Loucy (cell line): ENCODE measurements at regions not wholly inside any gene's neighbourhood (a gene's known extent, or its start where the extent isn't known, plus 50 kb on each side); places are given as distances from the start of the nearest gene placed in this dataset.

ENCODE experiments used
- H2AFZ ChIP-seq: fragments of 200-600 bp; sonication (generic); 2 replicates; pipeline ENCODE4 v1.6.0; 2016; ENCODE audit warnings: antibody characterized with exemption, mild to moderate bottlenecking, low read length, moderate library complexity
- H3F3A ChIP-seq: fragments of 200-600 bp; 2 replicates; pipeline ENCODE4 v1.6.0; 2016; ENCODE audit warnings: antibody characterized with exemption, low read depth, mild to moderate bottlenecking
- H3K27me3 ChIP-seq: fragments of 200-600 bp; sonication (generic); 2 replicates; pipeline ENCODE4 v1.6.1; 2014; ENCODE audit warnings: low read length, mild to moderate bottlenecking; ENCODE audit not compliant: insufficient read depth, poor library complexity, severe bottlenecking
- H3K36me3 ChIP-seq: fragments of 200-600 bp; sonication (generic); 2 replicates; pipeline ENCODE4 v1.6.1; 2016; ENCODE audit warnings: low read length; ENCODE audit not compliant: insufficient read depth
- H3K4me1 ChIP-seq: fragments of 200-600 bp; sonication (generic); 2 replicates; pipeline ENCODE4 v1.5.1; 2014; ENCODE audit warnings: low read length, mild to moderate bottlenecking; ENCODE audit not compliant: insufficient read depth, poor library complexity, severe bottlenecking
- H3K4me2 ChIP-seq: fragments of 200-600 bp; sonication (generic); 2 replicates; pipeline ENCODE4 v1.6.0; 2014; ENCODE audit warnings: antibody characterized with exemption, low read length, low read depth, mild to moderate bottlenecking; ENCODE audit not compliant: poor library complexity, severe bottlenecking
- H3K4me3 ChIP-seq: fragments of 200-600 bp; sonication (generic); 2 replicates; pipeline ENCODE4 v1.5.1; 2014; ENCODE audit warnings: low read length, mild to moderate bottlenecking, mixed read lengths; ENCODE audit not compliant: poor library complexity, severe bottlenecking
- H3K79me2 ChIP-seq: fragments of 200-600 bp; sonication (generic); 2 replicates; pipeline ENCODE4 v1.6.1; 2014; ENCODE audit warnings: low read length; ENCODE audit not compliant: insufficient read depth
- H3K9ac ChIP-seq: fragments of 200-600 bp; sonication (generic); 2 replicates; pipeline ENCODE4 v1.6.0; 2014; ENCODE audit warnings: mild to moderate bottlenecking, low read depth, low read length, moderate library complexity; ENCODE audit not compliant: poor library complexity, severe bottlenecking
- H3K9me2 ChIP-seq: fragments of 200-600 bp; sonication (generic); replicated peaks from 2 replicates; pipeline ENCODE4 v1.6.1; 2016; ENCODE audit warnings: low read depth, low read length, mixed read lengths
- H3K9me3 ChIP-seq: fragments of 200-600 bp; sonication (generic); 2 replicates; pipeline ENCODE4 v1.6.1; 2014; ENCODE audit warnings: mild to moderate bottlenecking, antibody characterized with exemption, low read length, low read depth; ENCODE audit not compliant: insufficient read depth
- H4K20me1 ChIP-seq: fragments of 200-600 bp; sonication (generic); 2 replicates; pipeline ENCODE4 v1.6.0; 2014; ENCODE audit warnings: antibody characterized with exemption, low read length, mild to moderate bottlenecking; ENCODE audit not compliant: insufficient read depth, poor library complexity, severe bottlenecking
- CTCF ChIP-seq: fragments of 200-600 bp; sonication (generic); conservative IDR thresholded peaks from 2 replicates; pipeline ENCODE4 v1.5.1; 2014; ENCODE audit warnings: mild to moderate bottlenecking, antibody characterized with exemption, low read length
- EZH2phosphoT487 ChIP-seq: fragments of 200-600 bp; IDR thresholded peaks from 2 replicates; pipeline ENCODE4 v1.6.1; 2018; ENCODE audit warnings: antibody characterized with exemption, mild to moderate bottlenecking, moderate library complexity, borderline replicate concordance

- peaks cover 17% of the 10 kb centered on the region for H3K4me1 ChIP-seq
- no peaks in the 10 kb centered on the region for H3F3A ChIP-seq
- peak overlapping the region; percentile 49 for H3K4me2 ChIP-seq
- no peaks in the 10 kb centered on the region for H4K20me1 ChIP-seq
- no peaks in the 10 kb centered on the region for H3K9me2 ChIP-seq
- TF ChIP-seq CTCF (no peak), EZH2phosphoT487 (no peak)
- H3K36me3 ChIP-seq, result no peaks in the 10 kb centered on the region
- H3K4me3 ChIP-seq, result no peak overlapping the region
- no peak overlapping the region for H3K9ac ChIP-seq
- H3K79me2 ChIP-seq, result no peaks in the 10 kb centered on the region
- H3K9me3 ChIP-seq, result no peaks in the 10 kb centered on the region
- peak overlapping the region; percentile 26; the same call in 1 of the 2 replicates for H2AFZ ChIP-seq
- no peaks in the 10 kb centered on the region for H3K27me3 ChIP-seq
Measured at GRCh38 chr7:24346716-24347115, 62.7 kb downstream of the NPY start.

- TF ChIP-seq EZH2phosphoT487, result no peak
- no peak overlapping the region for H3K9ac ChIP-seq
- no peaks in the 10 kb centered on the region for H3K9me2 ChIP-seq
- H3K4me2 ChIP-seq, result no peak overlapping the region
- no peak overlapping the region for H2AFZ ChIP-seq
- H3K9me3 ChIP-seq, result no peaks in the 10 kb centered on the region
- H3K4me1 ChIP-seq, result peaks cover 17% of the 10 kb centered on the region
- H3F3A ChIP-seq, result no peaks in the 10 kb centered on the region
- no peaks in the 10 kb centered on the region for H3K36me3 ChIP-seq
- H3K79me2 ChIP-seq, result no peaks in the 10 kb centered on the region
- no peak overlapping the region for H3K4me3 ChIP-seq
- no peaks in the 10 kb centered on the region for H3K27me3 ChIP-seq
- H4K20me1 ChIP-seq, result no peaks in the 10 kb centered on the region
Measured at GRCh38 chr7:24349339-24349738, 65.3 kb downstream of the NPY start.

- Histone ChIP-seq H3K9ac (no peak overlapping the region), H3K4me3 (no peak overlapping the region), H3K4me1 (no peaks in the 10 kb centered on the region), H3K4me2 (no peak overlapping the region), H4K20me1 (no peaks in the 10 kb centered on the region), H3K9me2 (no peaks in the 10 kb centered on the region), H3K27me3 (no peaks in the 10 kb centered on the region), H3K9me3 (no peaks in the 10 kb centered on the region), H3F3A (no peaks in the 10 kb centered on the region), H2AFZ (no peak overlapping the region), H3K79me2 (no peaks in the 10 kb centered on the region), H3K36me3 (no peaks in the 10 kb centered on the region)
- TF ChIP-seq CTCF (no peak), EZH2phosphoT487 (no peak)
Measured at GRCh38 chr7:24354456-24354855, 70.5 kb downstream of the NPY start.

GRCh38 chr7:24356718-24357386, 72.9 kb downstream of the NPY start:
- Histone ChIP-seq H3F3A (no peaks in the 10 kb centered on the region), H3K9me3 (no peaks in the 10 kb centered on the region), H2AFZ (no peak overlapping the region), H3K27me3 (no peaks in the 10 kb centered on the region), H3K4me3 (no peak overlapping the region), H3K4me1 (no peaks in the 10 kb centered on the region), H3K79me2 (no peaks in the 10 kb centered on the region), H4K20me1 (no peaks in the 10 kb centered on the region), H3K4me2 (no peak overlapping the region), H3K9ac (no peak overlapping the region), H3K9me2 (no peaks in the 10 kb centered on the region), H3K36me3 (no peaks in the 10 kb centered on the region)
- TF ChIP-seq EZH2phosphoT487 (no peak), CTCF (no peak)
